ENCODE measurements at regions not wholly inside any gene's neighbourhood (a gene's known extent, or its start where the extent isn't known, plus 50 kb on each side); places are given as distances from the start of the nearest gene placed in this dataset.
A peak's percentile ranks its signal among the peaks of the same experiment; 100 is the strongest.

GRCh38 chr2:116769514-116769913 is 1045.0 kb upstream of the DDX18 start:
- FAIRE-seq (no peak), DNase-seq (ENCODE audit: low read depth in 1 of 2, low spot score in 2 of 2) (no peak)
- H3K18ac ChIP-seq (ENCODE audit: extremely low read depth, low read length): no peak overlapping the region
- TF ChIP-seq SIRT6 (IDR thresholded peaks at IDR 0.05; ENCODE audit: low read length) (no peak), MAFK (IDR thresholded peaks at IDR 0.05; ENCODE audit: low read depth, low read length) (peak; percentile 95)
- H3K79me2 ChIP-seq (ENCODE audit: control insufficient read depth in 1 of 2, insufficient read depth in 2 of 2, low read length in 2 of 2): no peaks in the 10 kb centered on the region
- H3K4ac ChIP-seq (replicated peaks; ENCODE audit: insufficient read length, low read depth, low read length): no peak overlapping the region
- H4K8ac ChIP-seq (ENCODE audit: extremely low read depth, insufficient read depth, low read length): no peak overlapping the region
- ChIA-PET POLR2A (ENCODE audit: partially characterized antibody) (no interaction called here), CTCF (ENCODE audit: partially characterized antibody) (no interaction called here)
- no peak overlapping the region for H4K91ac ChIP-seq (replicated peaks; ENCODE audit: insufficient read length, low read length)
- H3K9ac ChIP-seq (replicated peaks in 1 of 4; ENCODE audit: extremely low read depth in 1 of 4, low read depth in 3 of 4, low read length in 3 of 4): no peak overlapping the region
- no peaks in the 10 kb centered on the region for H3K23me2 ChIP-seq (ENCODE audit: low read depth, low read length)
- 79% methylated on average over 4 of the region's 4 CpGs; no CpG with 5 or more reads in 1 of the 2 experiments for WGBS, 2 experiments (ENCODE audit: extremely low coverage in 1 of 2, insufficient coverage in 1 of 2, insufficient read length in 1 of 2, insufficient replicate concordance in 2 of 2, low coverage in 1 of 2, low lambda C conversion rate in 2 of 2, missing lambda C conversion rate in 1 of 2)
- H3K56ac ChIP-seq (replicated peaks; ENCODE audit: insufficient read length, low read depth, low read length): no peak overlapping the region
- no peaks in the 10 kb centered on the region for H3K36me3 ChIP-seq (ENCODE audit: control insufficient read depth in 2 of 4, insufficient read depth in 4 of 4, low read length in 3 of 4)
- no peak overlapping the region for H2BK5ac ChIP-seq (ENCODE audit: low read depth, low read length)
- H2BK15ac ChIP-seq (ENCODE audit: low read length): no peak overlapping the region
- no peak overlapping the region for H4K5ac ChIP-seq (ENCODE audit: insufficient read length, low read depth, low read length)
- no peak overlapping the region for H2BK20ac ChIP-seq (ENCODE audit: low read length)
- no peaks in the 10 kb centered on the region for H3K27me3 ChIP-seq (replicated peaks in 1 of 4; ENCODE audit: control insufficient read depth in 3 of 4, extremely low read depth in 1 of 4, insufficient read depth in 3 of 4, low read length in 3 of 4)
- H2BK12ac ChIP-seq (ENCODE audit: low read depth, low read length): no peak overlapping the region
- H2AFZ ChIP-seq (ENCODE audit: low read length): no peak overlapping the region
- no peaks in the 10 kb centered on the region for H3K9me3 ChIP-seq (ENCODE audit: insufficient read depth in 2 of 2, low read depth in 1 of 2, low read length in 1 of 2)
- no peaks in the 10 kb centered on the region for H3K79me1 ChIP-seq (ENCODE audit: low read depth, low read length)
- no peaks in the 10 kb centered on the region for H3K4me1 ChIP-seq (replicated peaks in 1 of 4; ENCODE audit: control insufficient read depth in 3 of 4, insufficient read depth in 4 of 4, low read length in 3 of 4)
- H3K23ac ChIP-seq (ENCODE audit: insufficient read length): no peak overlapping the region
- no peaks in the 10 kb centered on the region for H4K20me1 ChIP-seq (replicated peaks in 1 of 2; ENCODE audit: control insufficient read depth in 1 of 2, insufficient read depth in 2 of 2, low read length in 2 of 2)
- no peak overlapping the region for H3K27ac ChIP-seq (ENCODE audit: low read depth, low read length)
- no peak overlapping the region for H3K14ac ChIP-seq (ENCODE audit: insufficient read length)
- no peak overlapping the region for H3K4me3 ChIP-seq (ENCODE audit: extremely low read depth in 1 of 4, insufficient read depth in 2 of 4, low read depth in 3 of 4, low read length in 4 of 4)
- H2AK5ac ChIP-seq (ENCODE audit: low read depth, low read length): no peak overlapping the region
- H2BK120ac ChIP-seq (replicated peaks; ENCODE audit: low read depth, low read length): no peak overlapping the region
- no peak overlapping the region for H3K4me2 ChIP-seq (ENCODE audit: insufficient read depth in 1 of 2, low read depth in 2 of 2, low read length in 2 of 2)
